PC-9 (cell line): ENCODE measurements at regions not wholly inside any gene's neighbourhood (a gene's known extent, or its start where the extent isn't known, plus 50 kb on each side); places are given as distances from the start of the nearest gene placed in this dataset.

Source experiments
- BruUV-seq: library from RNA; stranded (reverse); fragments of 400-500 nt; replicated peaks from 2 replicates; lab custom pipeline; 2021; lab: Mats Ljungman, UMichigan
- CTCF ChIA-PET: fragments of 300-600 bp; sonication (Branson Sonifier 250); formaldehyde crosslinking; loops from one replicate; lab custom pipeline; 2022; ENCODE audit warnings: antibody characterized with exemption; lab: Charles Lee
- POLR2A ChIA-PET: fragments of 300-600 bp; sonication (Branson Sonifier 250); formaldehyde crosslinking; loops from one replicate; lab custom pipeline; 2022; ENCODE audit warnings: antibody characterized with exemption; ENCODE audit not compliant: unreplicated experiment; lab: Charles Lee
- DNase-seq, 2 experiments: peaks; one replicate each; pipeline versions ENCODE4 v3.0.0 to v3.0.0-alpha.2; 2015 to 2022; ENCODE audit warnings: mixed read lengths in 1 of 2
- H2AFZ ChIP-seq: fragments of 200-600 bp; sonication (generic); 2 replicates; pipeline ENCODE4 v1.8.1; 2017; ENCODE audit warnings: antibody characterized with exemption
- H3F3A ChIP-seq: fragments of 200-600 bp; sonication (generic); 2 replicates; pipeline ENCODE4 v1.8.1; 2017; ENCODE audit warnings: antibody characterized with exemption, mild to moderate bottlenecking, low read depth; ENCODE audit not compliant: insufficient read depth
- H3K27ac ChIP-seq: fragments of 200-600 bp; sonication (generic); 2 replicates; pipeline ENCODE4 v1.6.1; 2016; ENCODE audit warnings: mixed run types
- H3K27me3 ChIP-seq: fragments of 200-600 bp; sonication (generic); 2 replicates; pipeline ENCODE4 v1.6.1; 2016; ENCODE audit warnings: low read depth, mixed run types; ENCODE audit not compliant: insufficient read depth
- H3K36me3 ChIP-seq: fragments of 200-600 bp; sonication (generic); 2 replicates; pipeline ENCODE4 v1.6.1; 2016; ENCODE audit warnings: low read depth, mixed run types
- H3K4me1 ChIP-seq: fragments of 200-600 bp; sonication (generic); replicated peaks from 2 replicates; pipeline ENCODE4 v1.6.1; 2016; ENCODE audit warnings: mixed run types; ENCODE audit not compliant: insufficient read depth
- H3K4me2 ChIP-seq: fragments of 200-600 bp; sonication (generic); 2 replicates; pipeline ENCODE4 v1.6.1; 2017; ENCODE audit warnings: mixed run types
- H3K4me3 ChIP-seq: fragments of 200-600 bp; sonication (generic); 2 replicates; pipeline ENCODE4 v1.6.1; 2016; ENCODE audit warnings: mixed run types
- H3K79me2 ChIP-seq: fragments of 200-600 bp; sonication (generic); 2 replicates; pipeline ENCODE4 v1.6.1; 2017; ENCODE audit warnings: low read depth, mixed run types
- H3K9me2 ChIP-seq: fragments of 200-600 bp; sonication (generic); 2 replicates; pipeline ENCODE4 v1.8.1; 2017; ENCODE audit warnings: mild to moderate bottlenecking; ENCODE audit not compliant: insufficient read depth
- H3K9me3 ChIP-seq: fragments of 200-600 bp; sonication (generic); 2 replicates; pipeline ENCODE4 v1.8.1; 2016; ENCODE audit warnings: low read depth; ENCODE audit not compliant: insufficient read depth
- H4K20me1 ChIP-seq: fragments of 200-600 bp; sonication (generic); 2 replicates; pipeline ENCODE4 v1.8.1; 2017; ENCODE audit not compliant: insufficient read depth
- CTCF ChIP-seq: fragments of 200-600 bp; sonication (generic); conservative IDR thresholded peaks from 2 replicates; pipeline ENCODE4 v1.6.1; 2017; ENCODE audit warnings: mixed run types, antibody characterized with exemption, mild to moderate bottlenecking, moderate library complexity
- EZH2 ChIP-seq: fragments of 200-600 bp; sonication (generic); IDR thresholded peaks from 2 replicates; pipeline ENCODE4 v1.8.0; 2017; ENCODE audit warnings: antibody characterized with exemption, low read depth
- intact Hi-C: fragments of 100-400 bp; cut with micrococcal nuclease; formaldehyde crosslinking; loops from one replicate; pipeline ENCODE4 v1.10.0; 2022; ENCODE audit not compliant: unreplicated experiment

DNA sequence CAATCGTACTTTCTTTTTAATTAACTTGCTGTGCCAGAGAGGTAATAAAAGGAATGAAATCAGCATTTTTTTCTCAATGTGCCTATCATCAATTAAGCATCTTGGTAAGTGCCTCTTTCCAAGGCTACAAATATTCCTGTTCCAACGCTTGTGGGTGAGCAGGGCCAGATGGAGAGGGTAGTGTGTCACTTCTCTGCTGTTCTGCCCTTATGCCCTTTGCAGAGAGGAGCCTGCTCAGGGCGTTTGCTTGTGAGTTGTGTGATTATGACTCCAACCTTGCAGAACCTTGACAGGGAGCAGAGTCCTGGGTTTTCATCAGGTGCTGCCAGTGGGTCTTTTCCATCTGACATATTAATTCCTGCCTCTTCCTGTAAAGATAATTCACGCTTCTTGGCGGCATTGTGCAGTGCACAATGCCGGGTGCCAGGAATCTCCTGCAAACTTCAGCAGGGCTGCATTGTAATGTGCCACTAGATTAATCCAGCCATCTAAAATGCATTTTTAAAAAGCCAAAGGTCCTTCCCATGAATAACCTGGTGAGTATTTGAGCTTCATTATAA is 234.4 kb downstream of the ARHGAP12 start:
- no peaks in the 10 kb centered on the region for H3K79me2 ChIP-seq
- H3K36me3 ChIP-seq, result no peaks in the 10 kb centered on the region
- ChIA-PET POLR2A (no interaction called here), CTCF (no interaction called here)
- no peak overlapping the region for H3K4me2 ChIP-seq
- no peak overlapping the region for H3K27ac ChIP-seq
- H3K9me3 ChIP-seq, result no peaks in the 10 kb centered on the region; the same call in 1 of the 2 replicates
- H4K20me1 ChIP-seq, result no peaks in the 10 kb centered on the region
- H3F3A ChIP-seq, result no peaks in the 10 kb centered on the region
- H2AFZ ChIP-seq, result no peak overlapping the region
- BruUV-seq, result no TSS peak
- no peaks in the 10 kb centered on the region for H3K27me3 ChIP-seq
- no peaks in the 10 kb centered on the region for H3K4me1 ChIP-seq
- H3K9me2 ChIP-seq, result no peaks in the 10 kb centered on the region
- DNase-seq, result no peak
- no peak overlapping the region for H3K4me3 ChIP-seq
- TF ChIP-seq EZH2 (no peak), CTCF (no peak)
- intact Hi-C loops, result no loop called here

DNA sequence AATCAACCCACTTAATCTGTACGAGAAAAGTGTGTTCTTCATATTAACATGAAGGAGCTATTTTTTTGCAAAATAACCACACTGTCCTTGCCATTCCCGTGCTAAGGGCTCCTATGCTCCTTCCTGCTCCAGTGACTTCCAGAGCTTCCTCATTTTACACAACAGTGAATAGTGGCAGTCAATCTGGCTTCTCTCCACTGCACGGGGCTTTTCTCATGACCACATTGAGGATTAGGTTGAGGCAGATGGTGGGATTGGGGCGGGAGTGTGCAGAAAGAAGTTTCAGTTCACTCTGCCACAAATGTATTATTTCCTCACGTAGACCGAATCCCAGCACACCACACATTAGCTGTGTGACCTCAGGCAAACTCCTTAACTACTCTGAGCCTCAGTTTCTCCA is 235.1 kb downstream of the ARHGAP12 start:
- Histone ChIP-seq H3K79me2 (no peaks in the 10 kb centered on the region), H3K9me3 (no peaks in the 10 kb centered on the region; the same call in 1 of the 2 replicates), H2AFZ (no peak overlapping the region), H3K4me2 (no peak overlapping the region), H3K27me3 (no peaks in the 10 kb centered on the region), H3K27ac (no peak overlapping the region), H4K20me1 (no peaks in the 10 kb centered on the region), H3K9me2 (no peaks in the 10 kb centered on the region), H3K36me3 (no peaks in the 10 kb centered on the region), H3K4me1 (no peaks in the 10 kb centered on the region), H3K4me3 (no peak overlapping the region), H3F3A (no peaks in the 10 kb centered on the region)
- TF ChIP-seq CTCF (no peak), EZH2 (no peak)
- ChIA-PET POLR2A (no interaction called here), CTCF (no interaction called here)
- intact Hi-C loops, result no loop called here
- DNase-seq, result no peak
- no TSS peak for BruUV-seq

DNA sequence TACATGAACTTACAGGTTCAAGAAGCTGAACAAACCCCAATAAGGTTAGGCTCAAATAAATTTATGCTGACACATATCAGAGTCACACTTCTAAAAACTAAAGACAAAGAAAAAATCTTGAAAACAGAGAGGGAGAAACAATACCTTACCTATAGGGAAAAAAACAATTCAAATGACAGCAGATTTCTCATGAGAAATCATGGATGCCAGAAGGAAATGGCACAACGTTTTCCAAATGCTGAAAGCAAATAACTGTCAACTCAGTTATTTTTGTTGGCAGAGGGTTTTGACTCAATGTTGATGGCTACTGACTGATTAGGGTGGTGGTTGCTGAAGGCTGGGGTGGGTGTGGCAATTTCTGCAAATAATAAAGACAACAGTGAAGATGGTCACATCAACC is 239.4 kb downstream of the ARHGAP12 start:
- BruUV-seq, result no TSS peak
- H2AFZ ChIP-seq, result no peak overlapping the region
- no peaks in the 10 kb centered on the region for H3K9me2 ChIP-seq
- no peaks in the 10 kb centered on the region for H3K79me2 ChIP-seq
- no peaks in the 10 kb centered on the region for H3K4me1 ChIP-seq
- ChIA-PET POLR2A (no interaction called here), CTCF (no interaction called here)
- no peaks in the 10 kb centered on the region for H3K27me3 ChIP-seq
- DNase-seq, result no peak
- intact Hi-C loops, result no loop called here
- no peaks in the 10 kb centered on the region for H3F3A ChIP-seq
- TF ChIP-seq EZH2 (no peak), CTCF (no peak)
- no peaks in the 10 kb centered on the region for H4K20me1 ChIP-seq
- H3K27ac ChIP-seq, result no peak overlapping the region
- no peak overlapping the region for H3K4me3 ChIP-seq
- no peak overlapping the region for H3K4me2 ChIP-seq
- no peaks in the 10 kb centered on the region; the same call in 1 of the 2 replicates for H3K9me3 ChIP-seq
- no peaks in the 10 kb centered on the region for H3K36me3 ChIP-seq
